Neural progenitor cell (in vitro differentiated cells): ENCODE measurements at regions not wholly inside any gene's neighbourhood (a gene's known extent, or its start where the extent isn't known, plus 50 kb on each side); places are given as distances from the start of the nearest gene placed in this dataset.

ENCODE experiments used
- EZH2 ChIP-seq: fragments of 200-600 bp; sonication (generic); IDR thresholded peaks from 2 replicates; pipeline ENCODE4 v1.6.1; 2017; ENCODE audit warnings: antibody characterized with exemption, mild to moderate bottlenecking, moderate library complexity
- EZH2phosphoT487 ChIP-seq: fragments of 200-600 bp; sonication (generic); IDR thresholded peaks from 2 replicates; pipeline ENCODE4 v1.6.1; 2017; ENCODE audit warnings: antibody characterized with exemption
- TF ChIP-seq, protein P1 (sequence below): fragments of 200-600 bp; sonication (generic); IDR thresholded peaks from 2 replicates; pipeline ENCODE4 v1.5.1; 2017; ENCODE audit warnings: antibody characterized with exemption, mild to moderate bottlenecking

DNA sequence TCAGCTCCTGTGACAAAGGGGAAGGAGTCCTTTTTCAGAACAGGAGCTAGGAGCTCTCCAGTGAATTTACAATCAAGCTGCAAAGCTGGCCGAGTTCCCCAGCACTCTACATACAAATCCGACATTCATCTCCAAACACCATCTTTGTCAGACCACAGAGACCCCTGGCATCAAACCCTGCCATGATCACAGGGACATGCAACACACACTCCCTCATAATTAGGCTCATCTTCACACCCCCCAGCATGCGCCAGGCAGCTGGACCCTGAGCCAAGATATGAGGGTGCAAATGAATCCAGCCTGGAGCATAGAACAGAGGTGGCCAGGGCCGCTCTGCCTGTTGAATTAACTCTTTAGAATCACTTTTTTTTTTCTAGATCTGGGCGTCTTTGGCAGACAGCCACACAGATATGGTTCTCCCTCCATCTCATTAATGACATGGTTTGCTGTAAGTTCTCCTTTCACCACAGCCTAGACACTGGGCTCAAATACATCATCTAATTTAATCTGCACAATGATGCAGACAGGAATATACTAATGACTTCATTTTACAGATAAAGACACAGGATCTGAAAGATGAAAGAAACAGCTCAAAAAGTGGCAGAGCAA is 366.3 kb downstream of the NPIPA8 start:
- TF ChIP-seq, protein P1, sequence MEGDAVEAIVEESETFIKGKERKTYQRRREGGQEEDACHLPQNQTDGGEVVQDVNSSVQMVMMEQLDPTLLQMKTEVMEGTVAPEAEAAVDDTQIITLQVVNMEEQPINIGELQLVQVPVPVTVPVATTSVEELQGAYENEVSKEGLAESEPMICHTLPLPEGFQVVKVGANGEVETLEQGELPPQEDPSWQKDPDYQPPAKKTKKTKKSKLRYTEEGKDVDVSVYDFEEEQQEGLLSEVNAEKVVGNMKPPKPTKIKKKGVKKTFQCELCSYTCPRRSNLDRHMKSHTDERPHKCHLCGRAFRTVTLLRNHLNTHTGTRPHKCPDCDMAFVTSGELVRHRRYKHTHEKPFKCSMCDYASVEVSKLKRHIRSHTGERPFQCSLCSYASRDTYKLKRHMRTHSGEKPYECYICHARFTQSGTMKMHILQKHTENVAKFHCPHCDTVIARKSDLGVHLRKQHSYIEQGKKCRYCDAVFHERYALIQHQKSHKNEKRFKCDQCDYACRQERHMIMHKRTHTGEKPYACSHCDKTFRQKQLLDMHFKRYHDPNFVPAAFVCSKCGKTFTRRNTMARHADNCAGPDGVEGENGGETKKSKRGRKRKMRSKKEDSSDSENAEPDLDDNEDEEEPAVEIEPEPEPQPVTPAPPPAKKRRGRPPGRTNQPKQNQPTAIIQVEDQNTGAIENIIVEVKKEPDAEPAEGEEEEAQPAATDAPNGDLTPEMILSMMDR = no peak
- TF ChIP-seq EZH2phosphoT487 (no peak), EZH2 (no peak)
